SJSA1 (cell line): ENCODE measurements at regions not wholly inside any gene's neighbourhood (a gene's known extent, or its start where the extent isn't known, plus 50 kb on each side); places are given as distances from the start of the nearest gene placed in this dataset.
A peak's percentile ranks its signal among the peaks of the same experiment; 100 is the strongest.

ENCODE experiments used
- DNase-seq, 2 experiments: peaks; one replicate each; pipeline ENCODE4 v3.0.0-alpha.2; 2015 to 2020; ENCODE audit warnings: low spot score in 2 of 2, low read depth in 1 of 2
- H3K27ac ChIP-seq: fragments of 250-450 bp; sonication (Bioruptor Pico); 2 replicates; pipeline ENCODE4 v1.5.1; 2020; ENCODE audit warnings: mild to moderate bottlenecking, moderate library complexity
- H3K27me3 ChIP-seq: fragments of 250-450 bp; sonication (Bioruptor Pico); replicated peaks from 2 replicates; pipeline ENCODE4 v1.5.1; 2020; ENCODE audit warnings: mild to moderate bottlenecking, moderate library complexity
- H3K36me3 ChIP-seq: fragments of 250-450 bp; sonication (Bioruptor Pico); 2 replicates; pipeline ENCODE4 v1.5.1; 2020; ENCODE audit warnings: mild to moderate bottlenecking
- H3K4me1 ChIP-seq: fragments of 250-450 bp; sonication (Bioruptor Pico); replicated peaks from 2 replicates; pipeline ENCODE4 v1.6.1; 2021; ENCODE audit warnings: mild to moderate bottlenecking
- H3K4me3 ChIP-seq: fragments of 250-450 bp; sonication (Bioruptor Pico); 2 replicates; pipeline ENCODE4 v1.5.1; 2020; ENCODE audit warnings: mild to moderate bottlenecking
- H3K9me3 ChIP-seq: fragments of 250-450 bp; sonication (Bioruptor Pico); replicated peaks from 2 replicates; pipeline ENCODE4 v1.5.1; 2020; ENCODE audit warnings: mild to moderate bottlenecking

DNA sequence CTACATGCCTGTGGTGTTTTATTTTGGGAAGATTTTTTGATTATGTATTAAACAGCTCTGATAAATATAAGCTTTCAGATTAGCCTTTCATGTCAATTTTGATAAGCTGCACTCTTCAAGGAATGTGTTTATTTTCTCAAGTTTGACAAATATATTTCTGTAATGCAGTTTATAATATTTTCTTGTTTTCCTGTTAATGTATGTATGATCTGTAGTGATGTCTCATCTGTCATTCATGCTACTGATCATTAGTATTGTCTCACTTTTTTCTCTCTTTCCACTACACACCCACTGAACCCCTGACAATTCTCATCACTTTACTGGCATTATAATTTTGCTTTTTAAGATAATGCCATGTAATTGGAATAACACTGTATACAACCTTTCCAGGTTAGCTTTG is 100.9 kb downstream of the TMEM18 start:
- no peak for DNase-seq

GRCh38 chr2:575727-576236 is 101.4 kb downstream of the TMEM18 start:
- no peak overlapping the region for H3K27ac ChIP-seq
- H3K27me3 ChIP-seq: 0 out of 2 replicates have a peak, but pooled peaks cover 3% of the 10 kb centered on the region
- H3K36me3 ChIP-seq: no peaks in the 10 kb centered on the region
- H3K4me3 ChIP-seq: no peak overlapping the region
- DNase-seq: no peak
- H3K9me3 ChIP-seq: no peaks in the 10 kb centered on the region
- H3K4me1 ChIP-seq: no peaks in the 10 kb centered on the region

More for the DNA sequence above, 100.9 kb downstream of the TMEM18 start:
- no peaks in the 10 kb centered on the region for H3K9me3 ChIP-seq
- H3K27me3 ChIP-seq: 0 out of 2 replicates have a peak, but pooled peaks cover 3% of the 10 kb centered on the region
- no peak overlapping the region for H3K27ac ChIP-seq
- no peaks in the 10 kb centered on the region for H3K4me1 ChIP-seq
- H3K4me3 ChIP-seq: no peak overlapping the region
- no peaks in the 10 kb centered on the region for H3K36me3 ChIP-seq

GRCh38 chr2:575030-575726 is 102.0 kb downstream of the TMEM18 start:
- DNase-seq: no peak
- no peak overlapping the region for H3K4me3 ChIP-seq
- no peaks in the 10 kb centered on the region for H3K9me3 ChIP-seq
- no peaks in the 10 kb centered on the region for H3K4me1 ChIP-seq
- H3K27ac ChIP-seq: no peak overlapping the region
- no peaks in the 10 kb centered on the region for H3K36me3 ChIP-seq
- H3K27me3 ChIP-seq: 0 out of 2 replicates have a peak, but pooled peaks cover 3% of the 10 kb centered on the region

DNA sequence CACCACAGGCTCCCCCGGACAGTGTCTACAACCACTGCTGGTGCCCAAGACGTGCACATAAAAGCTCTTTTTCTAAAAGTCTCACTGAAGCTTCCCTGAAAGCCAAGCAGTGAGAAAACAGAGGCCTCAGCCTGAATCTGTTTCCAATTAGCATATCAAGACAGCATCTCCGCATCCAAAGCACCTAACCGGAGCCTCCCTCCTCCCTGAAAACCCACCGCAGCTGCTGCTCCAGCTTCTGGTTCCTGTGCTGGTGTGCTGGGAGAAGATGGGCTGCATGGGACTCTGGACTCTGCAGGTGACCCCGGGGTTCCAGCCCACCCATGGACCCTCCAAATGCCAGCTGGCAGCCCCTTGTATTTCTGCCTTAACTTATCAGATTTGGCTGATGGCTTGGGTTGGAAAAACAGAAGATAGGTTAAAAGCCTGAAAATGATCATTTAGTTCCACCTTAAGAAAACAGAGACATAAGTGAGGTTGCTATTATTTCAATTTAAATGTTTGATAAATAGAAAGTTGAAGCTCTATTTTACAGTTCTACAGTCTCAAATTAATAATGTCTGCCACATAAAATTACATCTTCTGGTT is 103.3 kb downstream of the TMEM18 start:
- Histone ChIP-seq H3K4me1 (no peaks in the 10 kb centered on the region), H3K4me3 (no peak overlapping the region), H3K36me3 (no peaks in the 10 kb centered on the region), H3K9me3 (no peaks in the 10 kb centered on the region), H3K27me3 (peaks cover 8% of the 10 kb centered on the region; the same call in 1 of the 2 replicates), H3K27ac (no peak overlapping the region)
- DNase-seq: no peak

DNA sequence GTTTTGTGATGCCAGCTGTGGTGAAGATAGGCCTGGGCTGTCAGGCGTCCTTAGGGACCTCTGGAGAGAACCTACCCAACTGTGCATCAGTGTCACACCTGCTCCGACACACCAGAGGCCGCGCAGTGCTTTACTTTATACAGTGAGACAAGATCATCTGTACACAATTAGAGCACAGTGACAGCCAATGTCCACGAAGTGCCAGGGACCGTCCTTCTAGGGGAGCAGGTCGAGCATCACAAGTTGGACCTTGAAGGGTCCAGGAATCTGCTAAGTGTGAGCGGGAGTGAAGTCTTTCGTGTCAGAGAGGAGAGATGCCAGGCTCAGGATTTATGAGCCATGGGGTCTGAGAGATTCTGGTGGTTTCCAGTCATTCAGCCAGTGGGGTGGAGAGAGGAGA is 104.2 kb downstream of the TMEM18 start:
- Histone ChIP-seq H3K27me3 (peaks cover 11% of the 10 kb centered on the region; the same call in 1 of the 2 replicates), H3K27ac (no peak overlapping the region), H3K4me3 (no peak overlapping the region)

GRCh38 chr2:569681-570080 is 107.5 kb downstream of the TMEM18 start:
- no peaks in the 10 kb centered on the region for H3K36me3 ChIP-seq
- peaks cover 11% of the 10 kb centered on the region; the same call in 1 of the 2 replicates for H3K4me1 ChIP-seq
- H3K4me3 ChIP-seq: no peak overlapping the region
- DNase-seq: no peak
- no peaks in the 10 kb centered on the region for H3K9me3 ChIP-seq
- H3K27me3 ChIP-seq: peaks cover 8% of the 10 kb centered on the region; the same call in 1 of the 2 replicates
- no peak overlapping the region for H3K27ac ChIP-seq

More for the DNA sequence above, 104.2 kb downstream of the TMEM18 start:
- Histone ChIP-seq H3K4me1 (peaks cover 7% of the 10 kb centered on the region; the same call in 1 of the 2 replicates), H3K9me3 (no peaks in the 10 kb centered on the region), H3K36me3 (no peaks in the 10 kb centered on the region)
- no peak for DNase-seq

DNA sequence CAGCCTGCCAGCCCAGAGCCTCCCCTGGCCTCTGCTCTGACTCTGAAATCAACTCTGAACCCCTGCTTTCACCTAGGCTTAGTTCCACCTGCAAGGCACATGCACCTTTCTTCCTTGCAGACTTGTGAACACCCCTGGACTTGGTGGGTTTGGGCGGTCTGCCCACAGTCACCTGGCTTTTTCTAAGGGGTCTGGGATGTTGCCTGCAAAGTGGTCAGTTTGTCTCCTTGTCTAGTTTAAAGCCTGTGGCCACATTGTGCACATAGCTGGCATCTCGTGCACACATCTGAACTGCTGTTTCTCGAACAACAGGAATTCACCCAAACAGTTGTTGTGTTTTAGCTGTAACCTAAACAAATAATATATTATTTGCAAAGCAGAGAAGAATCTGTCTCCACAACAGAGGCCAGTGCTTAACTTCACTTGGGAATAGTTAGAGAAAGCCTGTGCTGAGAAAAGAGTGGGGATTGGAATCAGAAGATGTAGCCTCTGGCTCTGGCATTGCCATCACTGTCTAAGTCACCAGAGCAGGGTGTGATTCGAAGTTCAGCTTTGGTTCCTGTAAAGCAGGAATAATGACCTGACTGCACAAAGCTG is 108.5 kb downstream of the TMEM18 start:
- Histone ChIP-seq H3K27me3 (peaks cover 8% of the 10 kb centered on the region; the same call in 1 of the 2 replicates), H3K4me1 (peaks cover 11% of the 10 kb centered on the region; the same call in 1 of the 2 replicates), H3K36me3 (no peaks in the 10 kb centered on the region), H3K4me3 (no peak overlapping the region), H3K9me3 (no peaks in the 10 kb centered on the region), H3K27ac (no peak overlapping the region)
- DNase-seq: no peak

DNA sequence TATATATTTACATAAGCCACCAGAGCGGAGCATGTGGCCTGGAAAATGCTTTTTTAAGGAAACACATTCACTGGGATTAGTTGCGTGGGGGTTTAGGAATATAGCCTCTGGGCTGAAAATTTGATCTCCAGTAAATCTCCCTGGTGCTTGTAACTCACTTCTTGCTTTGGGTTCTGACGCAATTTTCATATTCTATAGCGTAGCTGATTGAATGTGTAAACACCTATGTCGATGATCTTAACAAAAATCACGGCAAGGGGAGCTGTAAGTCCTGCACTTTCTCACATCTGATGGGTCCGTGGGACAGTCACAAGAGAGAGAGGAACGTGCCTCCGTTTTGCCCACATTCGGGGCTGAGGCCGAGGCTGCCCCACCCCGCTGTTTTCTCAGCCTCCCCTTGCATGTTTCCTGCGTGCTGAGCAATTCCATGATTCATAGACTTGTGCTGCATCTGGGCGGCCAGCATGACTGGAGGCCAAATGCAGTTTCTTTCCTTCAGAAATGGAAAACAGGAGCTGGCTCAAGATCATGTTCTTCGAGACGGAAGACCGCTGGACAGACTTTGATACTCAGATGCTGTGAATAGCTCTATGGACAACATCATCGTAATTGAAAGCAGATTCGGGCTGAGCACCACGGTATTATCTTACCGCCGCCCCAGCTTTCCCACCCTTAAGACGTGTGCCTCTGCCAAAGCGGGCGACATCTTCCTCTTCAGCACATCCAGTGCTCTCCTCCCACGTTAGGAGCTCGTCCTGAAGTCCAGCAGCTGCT is 109.2 kb downstream of the TMEM18 start:
- no peaks in the 10 kb centered on the region for H3K36me3 ChIP-seq

DNA sequence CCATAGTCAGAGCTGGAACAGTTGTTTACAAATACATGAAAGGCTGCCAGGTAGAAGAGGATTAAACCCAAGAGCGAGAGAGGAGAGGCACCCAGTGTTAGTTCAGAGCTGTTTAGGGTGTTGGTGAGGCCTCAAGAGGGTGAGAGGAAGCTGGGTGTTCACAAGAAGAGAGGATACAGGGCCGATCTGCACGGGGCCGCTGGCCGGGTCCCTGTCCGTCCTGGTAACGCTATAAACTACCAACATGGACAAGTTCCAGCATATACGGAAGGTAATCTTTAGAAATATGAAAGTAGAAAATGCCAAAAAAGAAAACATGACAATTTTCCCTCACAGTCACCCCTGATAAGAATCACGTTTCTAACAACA is 109.7 kb downstream of the TMEM18 start:
- Histone ChIP-seq H3K4me1 (peaks cover 11% of the 10 kb centered on the region; the same call in 1 of the 2 replicates), H3K4me3 (no peak overlapping the region), H3K27me3 (peaks cover 8% of the 10 kb centered on the region; the same call in 1 of the 2 replicates), H3K9me3 (no peaks in the 10 kb centered on the region), H3K27ac (no peak overlapping the region), H3K36me3 (no peaks in the 10 kb centered on the region)
- DNase-seq: no peak

More for the DNA sequence above, 109.2 kb downstream of the TMEM18 start:
- no peaks in the 10 kb centered on the region for H3K9me3 ChIP-seq
- H3K27me3 ChIP-seq: peaks cover 8% of the 10 kb centered on the region; the same call in 1 of the 2 replicates
- no peak overlapping the region for H3K4me3 ChIP-seq
- peak in 1 of 2 experiments; percentile 38 for DNase-seq
- no peak overlapping the region for H3K27ac ChIP-seq
- peaks cover 11% of the 10 kb centered on the region; the same call in 1 of the 2 replicates for H3K4me1 ChIP-seq

- Histone ChIP-seq H3K9me3 (no peaks in the 10 kb centered on the region), H3K27me3 (peaks cover 8% of the 10 kb centered on the region; the same call in 1 of the 2 replicates), H3K4me1 (peaks cover 15% of the 10 kb centered on the region), H3K36me3 (no peaks in the 10 kb centered on the region), H3K27ac (no peak overlapping the region), H3K4me3 (no peak overlapping the region)
- DNase-seq: no peak
Measured at GRCh38 chr2:566379-567313, 110.6 kb downstream of the TMEM18 start.

GRCh38 chr2:564471-565181 is 112.6 kb downstream of the TMEM18 start:
- H3K9me3 ChIP-seq: no peaks in the 10 kb centered on the region
- H3K4me3 ChIP-seq: no peak overlapping the region
- H3K27me3 ChIP-seq: peaks cover 17% of the 10 kb centered on the region; the same call in 1 of the 2 replicates
- H3K4me1 ChIP-seq: peaks cover 15% of the 10 kb centered on the region
- no peaks in the 10 kb centered on the region for H3K36me3 ChIP-seq
- H3K27ac ChIP-seq: no peak overlapping the region
- DNase-seq: no peak

- peaks cover 12% of the 10 kb centered on the region for H3K4me1 ChIP-seq
- H3K9me3 ChIP-seq: no peaks in the 10 kb centered on the region
- no peak overlapping the region for H3K27ac ChIP-seq
- DNase-seq: no peak
- H3K36me3 ChIP-seq: no peaks in the 10 kb centered on the region
- H3K4me3 ChIP-seq: no peak overlapping the region
- H3K27me3 ChIP-seq: peaks cover 16% of the 10 kb centered on the region
Measured at GRCh38 chr2:563512-563911, 113.7 kb downstream of the TMEM18 start.
